ENCODE measurements at regions not wholly inside any gene's neighbourhood (a gene's known extent, or its start where the extent isn't known, plus 50 kb on each side); places are given as distances from the start of the nearest gene placed in this dataset.

DNA sequence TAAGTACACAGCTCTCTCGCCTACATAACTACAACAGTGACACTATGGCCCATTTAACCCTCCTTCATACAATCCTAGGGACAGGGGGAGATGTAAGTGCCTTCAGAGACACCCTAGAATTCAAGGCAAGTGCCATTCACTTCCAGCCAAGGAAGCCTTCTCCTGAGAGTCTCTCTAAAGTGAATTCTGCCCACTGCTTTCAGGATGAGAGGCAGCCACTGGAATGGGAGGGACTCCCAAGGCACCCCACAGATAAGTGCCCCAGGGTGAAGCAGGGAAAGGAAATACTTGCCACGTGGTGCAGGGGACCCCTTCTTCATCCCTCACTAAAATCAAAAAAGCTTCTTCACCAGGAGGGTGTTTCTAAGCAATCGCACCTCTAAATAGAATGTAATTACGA is 283.7 kb downstream of the ZNF608 start:
- TF ChIP-seq CTCF (IDR thresholded peaks at IDR 0.05) (no peak), POLR2A (IDR thresholded peaks at IDR 0.05) (no peak)
